ENCODE measurements at regions not wholly inside any gene's neighbourhood (a gene's known extent, or its start where the extent isn't known, plus 50 kb on each side); places are given as distances from the start of the nearest gene placed in this dataset.
A peak's percentile ranks its signal among the peaks of the same experiment; 100 is the strongest.

GRCh38 chr13:59326717-59327116 is 837.0 kb downstream of the DIAPH3 start:
- Histone ChIP-seq H3K27ac (ENCODE audit: insufficient read depth, low read length, poor library complexity, severe bottlenecking) (no peak overlapping the region), H3K27me3 (ENCODE audit: control insufficient read depth, insufficient read depth, low read length) (peaks cover 2% of the 10 kb centered on the region), H3K9me3 (ENCODE audit: control insufficient read depth in 2 of 2, low read length in 2 of 2) (no peaks in the 10 kb centered on the region), H3K4me3 (ENCODE audit: low read depth, low read length) (no peak overlapping the region), H3K4me1 (ENCODE audit: control insufficient read depth, insufficient read depth, low read length, poor library complexity, severe bottlenecking) (no peaks in the 10 kb centered on the region), H3K36me3 (ENCODE audit: control insufficient read depth, insufficient read depth, low read length) (no peaks in the 10 kb centered on the region)
- no peak overlapping the region for H3K4me3 Mint-ChIP-seq
- ATAC-seq (ENCODE audit: low read depth in 2 of 2) (no peak), DNase-seq (no peak)
- no peaks in the 10 kb centered on the region for H3K27me3 Mint-ChIP-seq
- H3K4me1 Mint-ChIP-seq, result no peaks in the 10 kb centered on the region
- H3K9me3 Mint-ChIP-seq, result peaks cover 0 to 1% (median 0%) of the 10 kb centered on the region in 7 donors
- no peak overlapping the region for H3K27ac Mint-ChIP-seq
- H3K36me3 Mint-ChIP-seq, result no peaks in the 10 kb centered on the region

GRCh38 chr13:59330764-59331163 is 833.0 kb downstream of the DIAPH3 start:
- Histone ChIP-seq H3K27ac (ENCODE audit: insufficient read depth, low read length, poor library complexity, severe bottlenecking) (no peak overlapping the region), H3K4me1 (ENCODE audit: control insufficient read depth, insufficient read depth, low read length, poor library complexity, severe bottlenecking) (no peaks in the 10 kb centered on the region), H3K4me3 (ENCODE audit: low read depth, low read length) (no peak overlapping the region), H3K36me3 (ENCODE audit: control insufficient read depth, insufficient read depth, low read length) (no peaks in the 10 kb centered on the region), H3K9me3 (ENCODE audit: control insufficient read depth in 2 of 2, low read length in 2 of 2) (no peaks in the 10 kb centered on the region), H3K27me3 (ENCODE audit: control insufficient read depth, insufficient read depth, low read length) (peaks cover 2% of the 10 kb centered on the region)
- Mint-ChIP-seq H3K4me3 (no peak overlapping the region), H3K9me3 (no peaks in the 10 kb centered on the region), H3K36me3 (no peaks in the 10 kb centered on the region), H3K4me1 (no peaks in the 10 kb centered on the region), H3K27me3 (no peaks in the 10 kb centered on the region), H3K27ac (no peak overlapping the region)
- DNase-seq (no peak), ATAC-seq (ENCODE audit: low read depth in 2 of 2) (no peak)

- Mint-ChIP-seq H3K36me3 (no peaks in the 10 kb centered on the region), H3K4me1 (no peaks in the 10 kb centered on the region), H3K27me3 (no peaks in the 10 kb centered on the region), H3K9me3 (no peaks in the 10 kb centered on the region), H3K27ac (no peak overlapping the region), H3K4me3 (no peak overlapping the region)
- Histone ChIP-seq H3K4me1 (ENCODE audit: control insufficient read depth, insufficient read depth, low read length, poor library complexity, severe bottlenecking) (no peaks in the 10 kb centered on the region), H3K4me3 (ENCODE audit: low read depth, low read length) (no peak overlapping the region), H3K9me3 (ENCODE audit: control insufficient read depth in 2 of 2, low read length in 2 of 2) (no peaks in the 10 kb centered on the region), H3K27ac (ENCODE audit: insufficient read depth, low read length, poor library complexity, severe bottlenecking) (no peak overlapping the region), H3K36me3 (ENCODE audit: control insufficient read depth, insufficient read depth, low read length) (no peaks in the 10 kb centered on the region), H3K27me3 (ENCODE audit: control insufficient read depth, insufficient read depth, low read length) (no peaks in the 10 kb centered on the region)
- ATAC-seq (ENCODE audit: low read depth in 2 of 2), result no peak
- DNase-seq, result no peak
Observed at GRCh38 chr13:59332966-59333365, 830.8 kb downstream of the DIAPH3 start.

- Histone ChIP-seq H3K9me3 (ENCODE audit: control insufficient read depth in 2 of 2, low read length in 2 of 2) (no peaks in the 10 kb centered on the region), H3K27me3 (ENCODE audit: control insufficient read depth, insufficient read depth, low read length) (no peaks in the 10 kb centered on the region), H3K4me3 (ENCODE audit: low read depth, low read length) (no peak overlapping the region), H3K36me3 (ENCODE audit: control insufficient read depth, insufficient read depth, low read length) (no peaks in the 10 kb centered on the region), H3K27ac (ENCODE audit: insufficient read depth, low read length, poor library complexity, severe bottlenecking) (no peak overlapping the region), H3K4me1 (ENCODE audit: control insufficient read depth, insufficient read depth, low read length, poor library complexity, severe bottlenecking) (no peaks in the 10 kb centered on the region)
- no peak for ATAC-seq (ENCODE audit: low read depth in 2 of 2)
- Mint-ChIP-seq H3K27me3 (no peaks in the 10 kb centered on the region), H3K36me3 (no peaks in the 10 kb centered on the region), H3K4me3 (no peak overlapping the region), H3K27ac (no peak overlapping the region), H3K9me3 (peaks cover 0 to 1% (median 0%) of the 10 kb centered on the region in 7 donors), H3K4me1 (no peaks in the 10 kb centered on the region)
- DNase-seq, result no peak
Observed at GRCh38 chr13:59337070-59337469, 826.7 kb downstream of the DIAPH3 start.

- H3K27ac ChIP-seq (ENCODE audit: insufficient read depth, low read length, poor library complexity, severe bottlenecking), result no peak overlapping the region
- H3K36me3 ChIP-seq (ENCODE audit: control insufficient read depth, insufficient read depth, low read length), result no peaks in the 10 kb centered on the region
- DNase-seq (no peak), ATAC-seq (ENCODE audit: low read depth in 2 of 2) (no peak)
- Mint-ChIP-seq H3K27ac (no peak overlapping the region), H3K9me3 (peaks cover 0 to 1% (median 0%) of the 10 kb centered on the region in 7 donors), H3K36me3 (no peaks in the 10 kb centered on the region), H3K4me1 (no peaks in the 10 kb centered on the region), H3K4me3 (no peak overlapping the region), H3K27me3 (no peaks in the 10 kb centered on the region)
- no peak overlapping the region for H3K4me3 ChIP-seq (ENCODE audit: low read depth, low read length)
- H3K4me1 ChIP-seq (ENCODE audit: control insufficient read depth, insufficient read depth, low read length, poor library complexity, severe bottlenecking), result no peaks in the 10 kb centered on the region
- no peaks in the 10 kb centered on the region for H3K27me3 ChIP-seq (ENCODE audit: control insufficient read depth, insufficient read depth, low read length)
- no peaks in the 10 kb centered on the region for H3K9me3 ChIP-seq (ENCODE audit: control insufficient read depth in 2 of 2, low read length in 2 of 2)
Observed at GRCh38 chr13:59340151-59340550, 823.6 kb downstream of the DIAPH3 start.

GRCh38 chr13:59340581-59340980 is 823.1 kb downstream of the DIAPH3 start:
- Histone ChIP-seq H3K27me3 (ENCODE audit: control insufficient read depth, insufficient read depth, low read length) (no peaks in the 10 kb centered on the region), H3K36me3 (ENCODE audit: control insufficient read depth, insufficient read depth, low read length) (no peaks in the 10 kb centered on the region), H3K9me3 (ENCODE audit: control insufficient read depth in 2 of 2, low read length in 2 of 2) (no peaks in the 10 kb centered on the region), H3K27ac (ENCODE audit: insufficient read depth, low read length, poor library complexity, severe bottlenecking) (no peak overlapping the region), H3K4me1 (ENCODE audit: control insufficient read depth, insufficient read depth, low read length, poor library complexity, severe bottlenecking) (no peaks in the 10 kb centered on the region), H3K4me3 (ENCODE audit: low read depth, low read length) (no peak overlapping the region)
- Mint-ChIP-seq H3K4me3 (peak overlapping the region in 1 of 4 donors; percentile 8), H3K27ac (no peak overlapping the region), H3K36me3 (no peaks in the 10 kb centered on the region), H3K27me3 (no peaks in the 10 kb centered on the region), H3K4me1 (no peaks in the 10 kb centered on the region), H3K9me3 (peaks cover 0 to 1% (median 0%) of the 10 kb centered on the region in 7 donors)
- no peak for ATAC-seq (ENCODE audit: low read depth in 2 of 2)
- no peak for DNase-seq

GRCh38 chr13:59342400-59342799 is 821.3 kb downstream of the DIAPH3 start:
- H3K9me3 Mint-ChIP-seq, result peaks cover 0 to 1% (median 0%) of the 10 kb centered on the region in 7 donors
- no peak overlapping the region for H3K27ac ChIP-seq (ENCODE audit: insufficient read depth, low read length, poor library complexity, severe bottlenecking)
- no peaks in the 10 kb centered on the region for H3K4me1 Mint-ChIP-seq
- H3K36me3 Mint-ChIP-seq, result no peaks in the 10 kb centered on the region
- no peak for ATAC-seq (ENCODE audit: low read depth in 2 of 2)
- no peak overlapping the region for H3K4me3 Mint-ChIP-seq
- no peaks in the 10 kb centered on the region for H3K4me1 ChIP-seq (ENCODE audit: control insufficient read depth, insufficient read depth, low read length, poor library complexity, severe bottlenecking)
- no peaks in the 10 kb centered on the region for H3K36me3 ChIP-seq (ENCODE audit: control insufficient read depth, insufficient read depth, low read length)
- H3K27me3 ChIP-seq (ENCODE audit: control insufficient read depth, insufficient read depth, low read length), result no peaks in the 10 kb centered on the region
- H3K9me3 ChIP-seq (ENCODE audit: control insufficient read depth in 2 of 2, low read length in 2 of 2), result no peaks in the 10 kb centered on the region
- H3K27me3 Mint-ChIP-seq, result no peaks in the 10 kb centered on the region
- no peak overlapping the region for H3K27ac Mint-ChIP-seq
- DNase-seq, result no peak
- H3K4me3 ChIP-seq (ENCODE audit: low read depth, low read length), result no peak overlapping the region

- Mint-ChIP-seq H3K4me1 (no peaks in the 10 kb centered on the region), H3K9me3 (peaks cover 0 to 1% (median 0%) of the 10 kb centered on the region in 7 donors), H3K27ac (no peak overlapping the region), H3K36me3 (no peaks in the 10 kb centered on the region), H3K4me3 (no peak overlapping the region), H3K27me3 (no peaks in the 10 kb centered on the region)
- no peak for DNase-seq
- Histone ChIP-seq H3K27ac (ENCODE audit: insufficient read depth, low read length, poor library complexity, severe bottlenecking) (no peak overlapping the region), H3K36me3 (ENCODE audit: control insufficient read depth, insufficient read depth, low read length) (no peaks in the 10 kb centered on the region), H3K9me3 (ENCODE audit: control insufficient read depth in 2 of 2, low read length in 2 of 2) (no peaks in the 10 kb centered on the region), H3K27me3 (ENCODE audit: control insufficient read depth, insufficient read depth, low read length) (no peaks in the 10 kb centered on the region), H3K4me1 (ENCODE audit: control insufficient read depth, insufficient read depth, low read length, poor library complexity, severe bottlenecking) (no peaks in the 10 kb centered on the region), H3K4me3 (ENCODE audit: low read depth, low read length) (no peak overlapping the region)
- ATAC-seq (ENCODE audit: low read depth in 2 of 2), result no peak
Observed at GRCh38 chr13:59343132-59343531, 820.6 kb downstream of the DIAPH3 start.
